T-helper 17 cell (primary cell): ENCODE measurements at regions not wholly inside any gene's neighbourhood (a gene's known extent, or its start where the extent isn't known, plus 50 kb on each side); places are given as distances from the start of the nearest gene placed in this dataset.
"Not testable (repeated sequence)": the region's sequence is repeated elsewhere in the genome, so short reads cannot be mapped to it uniquely, and the experiment has no call there.

Source experiments
- ATAC-seq: fragments of 150-1000 bp; cut with Tn5 transposase; 2 replicates; pipeline ENCODE4 v1.10.0; 2021; ENCODE audit warnings: mild to moderate bottlenecking, moderate library complexity
- DNase-seq, 3 donors: peaks; one replicate each; pipeline versions ENCODE4 v3.0.0 to v3.0.0-alpha.2; 2020 to 2021
- H3K9me3 ChIP-seq: one replicate; pipeline ENCODE4 v1.7.0; 2013; ENCODE audit warnings: low read length, mild to moderate bottlenecking; ENCODE audit not compliant: control insufficient read depth, poor library complexity, severe bottlenecking
- H3K27ac Mint-ChIP-seq: one replicate; pipeline ENCODE4 v1.8.0; 2022; ENCODE audit warnings: mild to moderate bottlenecking, moderate library complexity, mixed read lengths
- H3K27me3 Mint-ChIP-seq: one replicate; pipeline ENCODE4 v1.8.0; 2022; ENCODE audit warnings: mixed read lengths
- H3K36me3 Mint-ChIP-seq: one replicate; pipeline ENCODE4 v1.8.0; 2022; ENCODE audit warnings: low read depth, mixed read lengths
- H3K4me1 Mint-ChIP-seq: one replicate; pipeline ENCODE4 v1.8.0; 2022; ENCODE audit warnings: mild to moderate bottlenecking, mixed read lengths
- H3K4me3 Mint-ChIP-seq: one replicate; pipeline ENCODE4 v1.8.0; 2022; ENCODE audit warnings: mild to moderate bottlenecking, moderate library complexity, mixed read lengths

- H3K4me3 Mint-ChIP-seq, ATAC-seq, H3K27me3 Mint-ChIP-seq, H3K4me1 Mint-ChIP-seq, H3K36me3 Mint-ChIP-seq, DNase-seq, H3K9me3 ChIP-seq, H3K27ac Mint-ChIP-seq: not testable (repeated sequence)
Observed at GRCh38 chr21:6073993-6074705, 4447.2 kb upstream of the TPTE start.

- H3K9me3 ChIP-seq, H3K27me3 Mint-ChIP-seq, ATAC-seq: not testable (repeated sequence)
Observed at GRCh38 chr21:6074935-6075334, 4446.4 kb upstream of the TPTE start.

GRCh38 chr21:6075627-6076208 lies 4445.7 kb upstream of the TPTE start:
- H3K9me3 ChIP-seq, H3K27me3 Mint-ChIP-seq, H3K27ac Mint-ChIP-seq, H3K4me3 Mint-ChIP-seq, H3K4me1 Mint-ChIP-seq, ATAC-seq, DNase-seq, H3K36me3 Mint-ChIP-seq: not testable (repeated sequence)

More at GRCh38 chr21:6074935-6075334, 4446.4 kb upstream of the TPTE start:
- DNase-seq, H3K36me3 Mint-ChIP-seq, H3K4me3 Mint-ChIP-seq, H3K27ac Mint-ChIP-seq, H3K4me1 Mint-ChIP-seq: not testable (repeated sequence)

- H3K27me3 Mint-ChIP-seq, H3K36me3 Mint-ChIP-seq, H3K4me3 Mint-ChIP-seq, ATAC-seq, H3K27ac Mint-ChIP-seq, H3K9me3 ChIP-seq, H3K4me1 Mint-ChIP-seq, DNase-seq: not testable (repeated sequence)
Observed at GRCh38 chr21:6077358-6077757, 4444.0 kb upstream of the TPTE start.

- not testable (repeated sequence) for ATAC-seq, H3K9me3 ChIP-seq, DNase-seq, H3K4me1 Mint-ChIP-seq, H3K27ac Mint-ChIP-seq, H3K27me3 Mint-ChIP-seq, H3K4me3 Mint-ChIP-seq, H3K36me3 Mint-ChIP-seq
Observed at GRCh38 chr21:6078902-6079301, 4442.5 kb upstream of the TPTE start.

GRCh38 chr21:6080941-6081655 lies 4440.3 kb upstream of the TPTE start:
- H3K4me3 Mint-ChIP-seq, H3K9me3 ChIP-seq, H3K4me1 Mint-ChIP-seq, H3K27me3 Mint-ChIP-seq, H3K27ac Mint-ChIP-seq, H3K36me3 Mint-ChIP-seq, DNase-seq: not testable (repeated sequence)
- peak; percentile 42 for ATAC-seq

GRCh38 chr21:6082166-6082565 lies 4439.2 kb upstream of the TPTE start:
- not testable (repeated sequence) for H3K27me3 Mint-ChIP-seq

GRCh38 chr21:6083574-6084120 lies 4437.7 kb upstream of the TPTE start:
- ATAC-seq, result peak; percentile 36
- not testable (repeated sequence) for H3K36me3 Mint-ChIP-seq

More at GRCh38 chr21:6082166-6082565, 4439.2 kb upstream of the TPTE start:
- H3K27ac Mint-ChIP-seq, DNase-seq, H3K4me1 Mint-ChIP-seq, ATAC-seq, H3K4me3 Mint-ChIP-seq, H3K9me3 ChIP-seq, H3K36me3 Mint-ChIP-seq: not testable (repeated sequence)

GRCh38 chr21:6086038-6086437 lies 4435.3 kb upstream of the TPTE start:
- H3K27me3 Mint-ChIP-seq, DNase-seq, ATAC-seq, H3K9me3 ChIP-seq, H3K4me3 Mint-ChIP-seq, H3K4me1 Mint-ChIP-seq, H3K36me3 Mint-ChIP-seq, H3K27ac Mint-ChIP-seq: not testable (repeated sequence)

More at GRCh38 chr21:6083574-6084120, 4437.7 kb upstream of the TPTE start:
- not testable (repeated sequence) for H3K4me1 Mint-ChIP-seq, H3K9me3 ChIP-seq, H3K27ac Mint-ChIP-seq, H3K27me3 Mint-ChIP-seq, DNase-seq, H3K4me3 Mint-ChIP-seq

GRCh38 chr21:6087579-6088178 lies 4433.7 kb upstream of the TPTE start:
- not testable (repeated sequence) for H3K4me3 Mint-ChIP-seq, H3K36me3 Mint-ChIP-seq, ATAC-seq, H3K27ac Mint-ChIP-seq, H3K27me3 Mint-ChIP-seq, H3K9me3 ChIP-seq, DNase-seq, H3K4me1 Mint-ChIP-seq

- H3K36me3 Mint-ChIP-seq, H3K9me3 ChIP-seq, DNase-seq, ATAC-seq, H3K27me3 Mint-ChIP-seq, H3K4me1 Mint-ChIP-seq, H3K4me3 Mint-ChIP-seq, H3K27ac Mint-ChIP-seq: not testable (repeated sequence)
Observed at GRCh38 chr21:6090286-6090908, 4431.0 kb upstream of the TPTE start.

GRCh38 chr21:6091335-6092027 lies 4429.9 kb upstream of the TPTE start:
- not testable (repeated sequence) for H3K36me3 Mint-ChIP-seq, ATAC-seq, H3K4me1 Mint-ChIP-seq, H3K27ac Mint-ChIP-seq, H3K4me3 Mint-ChIP-seq, DNase-seq, H3K9me3 ChIP-seq, H3K27me3 Mint-ChIP-seq
